Lower leg skin (tissue), 4 donors: ENCODE measurements at regions not wholly inside any gene's neighbourhood (a gene's known extent, or its start where the extent isn't known, plus 50 kb on each side); places are given as distances from the start of the nearest gene placed in this dataset.

ENCODE experiments used
- DNase-seq, 2 donors: peaks; one replicate each; pipeline ENCODE4 v3.0.0-alpha.2; 2019; ENCODE audit warnings: low spot score in 2 of 2
- H3K4me3 ChIP-seq: fragments of 200-600 bp; sonication (generic); 2 replicates; pipeline ENCODE4 v1.5.1; 2017; ENCODE audit warnings: mild to moderate bottlenecking, low read depth; ENCODE audit not compliant: poor library complexity, severe bottlenecking
- POLR2A ChIP-seq, 2 donors: fragments of 450-650 bp; IDR thresholded peaks; one replicate each; pipeline ENCODE4 v1.6.1; 2016 to 2017; ENCODE audit warnings: antibody characterized with exemption in 2 of 2, mild to moderate bottlenecking in 1 of 2, moderate library complexity in 1 of 2
- WGBS, 2 donors: methylation state at CpG; one replicate each; pipeline ENCODE4 v1.1.5; 2018; 5-methylcytosine and 5-hydroxymethylcytosine counted together
- intact Hi-C: fragments of 100-400 bp; cut with DNase I; formaldehyde crosslinking; loops from one replicate; pipeline ENCODE4 v1.15.0; 2023; ENCODE audit warnings: low total_unique reads
- TF ChIP-seq, protein P1 (sequence below), 3 donors: fragments of 450-650 bp; IDR thresholded peaks; one replicate each; pipeline ENCODE4 v1.5.1; 2016; ENCODE audit warnings: antibody characterized with exemption in 3 of 3, mild to moderate bottlenecking in 3 of 3, moderate library complexity in 2 of 3

DNA sequence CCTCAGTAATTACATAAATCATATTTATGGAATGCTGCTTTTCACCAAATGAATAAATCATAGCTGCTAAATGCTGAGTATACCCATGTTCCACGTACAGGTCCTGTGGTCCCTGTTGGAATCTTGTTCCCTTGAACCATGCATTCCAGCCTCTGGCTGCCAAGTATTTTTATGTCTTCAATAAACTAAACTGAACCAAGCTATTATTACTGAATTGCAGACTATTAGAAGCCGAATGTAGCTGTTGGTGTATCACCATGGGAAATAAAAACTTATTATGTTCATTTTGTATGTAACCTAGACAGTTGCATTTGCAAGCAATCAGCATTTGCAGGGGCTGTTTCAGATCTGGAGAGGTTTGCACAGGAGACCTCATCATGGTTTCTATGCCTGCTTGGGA lies 362.4 kb downstream of the ADCYAP1 start:
- no peak overlapping the region for H3K4me3 ChIP-seq
- WGBS, 2 donors, result 50 to 53% methylated on average over 2 of the region's 2 CpGs
- no peak for TF ChIP-seq POLR2A (IDR thresholded peaks at IDR 0.05)
- TF ChIP-seq, protein P1, sequence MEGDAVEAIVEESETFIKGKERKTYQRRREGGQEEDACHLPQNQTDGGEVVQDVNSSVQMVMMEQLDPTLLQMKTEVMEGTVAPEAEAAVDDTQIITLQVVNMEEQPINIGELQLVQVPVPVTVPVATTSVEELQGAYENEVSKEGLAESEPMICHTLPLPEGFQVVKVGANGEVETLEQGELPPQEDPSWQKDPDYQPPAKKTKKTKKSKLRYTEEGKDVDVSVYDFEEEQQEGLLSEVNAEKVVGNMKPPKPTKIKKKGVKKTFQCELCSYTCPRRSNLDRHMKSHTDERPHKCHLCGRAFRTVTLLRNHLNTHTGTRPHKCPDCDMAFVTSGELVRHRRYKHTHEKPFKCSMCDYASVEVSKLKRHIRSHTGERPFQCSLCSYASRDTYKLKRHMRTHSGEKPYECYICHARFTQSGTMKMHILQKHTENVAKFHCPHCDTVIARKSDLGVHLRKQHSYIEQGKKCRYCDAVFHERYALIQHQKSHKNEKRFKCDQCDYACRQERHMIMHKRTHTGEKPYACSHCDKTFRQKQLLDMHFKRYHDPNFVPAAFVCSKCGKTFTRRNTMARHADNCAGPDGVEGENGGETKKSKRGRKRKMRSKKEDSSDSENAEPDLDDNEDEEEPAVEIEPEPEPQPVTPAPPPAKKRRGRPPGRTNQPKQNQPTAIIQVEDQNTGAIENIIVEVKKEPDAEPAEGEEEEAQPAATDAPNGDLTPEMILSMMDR (IDR thresholded peaks at IDR 0.05), result no peak
- no peak for DNase-seq
- intact Hi-C loops, result no loop called here

DNA sequence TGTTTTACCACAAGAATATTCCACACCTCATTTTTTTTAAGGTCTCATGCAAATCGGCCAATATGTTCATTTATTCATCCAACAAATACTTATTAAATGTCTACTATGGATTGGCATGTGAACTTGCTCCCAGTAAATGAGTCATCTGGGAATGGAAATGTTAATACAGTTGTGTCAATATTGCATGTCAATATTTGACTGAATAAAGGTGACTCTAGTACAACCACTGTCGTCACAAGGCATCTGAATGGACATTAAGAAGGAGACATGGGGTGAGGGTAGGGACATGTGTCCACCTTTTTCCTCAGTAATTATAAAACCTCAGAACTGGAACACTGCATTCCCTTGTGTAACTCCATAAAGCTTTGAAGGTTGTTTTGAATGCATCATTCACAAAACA lies 365.4 kb downstream of the ADCYAP1 start:
- WGBS, 2 donors, result 71 to 79% methylated on average over 2 of the region's 2 CpGs
- intact Hi-C loops, result no loop called here
- TF ChIP-seq, protein P1 (IDR thresholded peaks at IDR 0.05), result no peak
- no peak for TF ChIP-seq POLR2A (IDR thresholded peaks at IDR 0.05)
- H3K4me3 ChIP-seq, result no peak overlapping the region
- no peak for DNase-seq

DNA sequence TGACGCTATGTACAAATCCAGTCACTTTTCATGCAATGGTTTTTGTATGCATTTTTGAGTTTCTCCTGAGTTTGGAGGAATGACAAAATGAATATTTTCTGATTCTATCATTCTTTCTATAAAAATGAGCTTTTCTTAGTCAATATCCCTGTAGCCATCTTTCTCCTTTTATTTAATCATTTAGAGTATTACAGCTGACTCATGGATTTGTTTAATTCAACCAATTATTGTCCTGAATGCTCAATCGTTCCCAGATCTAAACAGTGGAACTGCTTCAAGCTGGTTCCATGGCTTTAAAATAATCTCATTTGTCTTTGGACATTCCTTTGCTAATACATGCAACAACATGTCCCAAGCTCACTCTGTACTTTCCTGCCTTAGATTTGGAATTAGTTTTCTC lies 368.8 kb downstream of the ADCYAP1 start:
- no peak for TF ChIP-seq POLR2A (IDR thresholded peaks at IDR 0.05)
- TF ChIP-seq, protein P1 (IDR thresholded peaks at IDR 0.05), result no peak
- no peak for DNase-seq
- no peak overlapping the region for H3K4me3 ChIP-seq
- intact Hi-C loops, result no loop called here
- 57 to 60% methylated on average over 2 of the region's 2 CpGs for WGBS, 2 donors

- no peak overlapping the region for H3K4me3 ChIP-seq
- TF ChIP-seq, protein P1 (IDR thresholded peaks at IDR 0.05), result no peak
- no peak for TF ChIP-seq POLR2A (IDR thresholded peaks at IDR 0.05)
- intact Hi-C loops, result no loop called here
- DNase-seq, result no peak
These were observed 387.5 kb downstream of the ADCYAP1 start for GRCh38 chr18:1292167-1292566.

DNA sequence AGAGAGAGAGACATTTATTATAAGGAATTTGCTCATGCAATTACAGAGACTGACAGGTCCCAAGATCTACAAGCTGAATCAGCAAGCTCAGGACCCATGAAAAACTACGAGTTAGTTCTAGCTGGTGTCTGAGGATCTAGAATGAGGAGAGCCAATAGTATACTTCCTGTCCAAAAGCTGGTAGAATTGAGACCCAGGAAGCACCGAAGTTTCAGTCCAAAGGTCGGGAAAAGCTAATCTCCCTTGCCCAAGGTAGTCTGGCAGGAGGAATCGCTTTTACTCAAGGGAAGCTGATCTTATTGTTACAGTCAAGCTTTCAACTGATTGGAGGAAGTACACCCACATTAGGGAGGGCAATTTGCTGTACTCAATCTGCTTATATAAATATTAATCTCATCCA lies 389.6 kb downstream of the ADCYAP1 start:
- no peak overlapping the region for H3K4me3 ChIP-seq

DNA sequence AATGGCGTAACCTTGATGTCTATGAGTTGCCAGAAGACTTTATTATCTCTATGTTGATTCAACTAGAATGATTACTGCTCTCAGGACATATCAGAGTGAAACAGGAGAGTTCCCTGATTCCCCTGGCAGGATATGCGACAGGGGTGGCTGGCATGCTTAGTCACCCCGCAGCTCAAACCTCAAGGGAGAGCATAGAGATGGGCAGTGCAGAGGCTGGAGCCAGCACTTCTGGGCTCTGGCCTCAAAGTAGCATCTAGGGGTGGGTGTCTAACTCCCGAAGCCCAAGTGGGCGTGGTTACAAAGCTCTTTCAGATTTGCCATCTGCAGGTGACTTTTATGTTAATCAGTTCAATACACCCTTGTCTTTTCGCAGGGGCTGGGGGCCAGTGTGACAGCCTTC lies 391.6 kb downstream of the ADCYAP1 start:
- no peak for DNase-seq
- intact Hi-C loops, result no loop called here
- 71 to 74% methylated on average over 6 of the region's 6 CpGs for WGBS, 2 donors
- TF ChIP-seq, protein P1 (IDR thresholded peaks at IDR 0.05), result no peak
- no peak for TF ChIP-seq POLR2A (IDR thresholded peaks at IDR 0.05)
- H3K4me3 ChIP-seq, result no peak overlapping the region

More for the DNA sequence above, 389.6 kb downstream of the ADCYAP1 start:
- TF ChIP-seq, protein P1 (IDR thresholded peaks at IDR 0.05), result no peak
- TF ChIP-seq POLR2A (IDR thresholded peaks at IDR 0.05), result no peak
- DNase-seq, result no peak
- intact Hi-C loops, result no loop called here
- WGBS, 2 donors, result 65 to 66% methylated on average over 4 of the region's 4 CpGs
